Retinal pigment epithelial cell (primary cell): ENCODE measurements at regions not wholly inside any gene's neighbourhood (a gene's known extent, or its start where the extent isn't known, plus 50 kb on each side); places are given as distances from the start of the nearest gene placed in this dataset.

Source experiments
- DNase-seq: peaks from one replicate; pipeline ENCODE4 v3.0.0-alpha.2; 2010; ENCODE audit warnings: low read depth
- H3K4me3 ChIP-seq: 2 replicates; pipeline ENCODE4 v1.5.1; 2011; ENCODE audit warnings: mild to moderate bottlenecking, low read length, control low read depth, moderate library complexity
- TF ChIP-seq, protein P1 (sequence below): conservative IDR thresholded peaks from 2 replicates; pipeline ENCODE4 v1.5.1; 2011; ENCODE audit warnings: low read depth, low read length, control low read depth, inconsistent platforms

- TF ChIP-seq, protein P1, sequence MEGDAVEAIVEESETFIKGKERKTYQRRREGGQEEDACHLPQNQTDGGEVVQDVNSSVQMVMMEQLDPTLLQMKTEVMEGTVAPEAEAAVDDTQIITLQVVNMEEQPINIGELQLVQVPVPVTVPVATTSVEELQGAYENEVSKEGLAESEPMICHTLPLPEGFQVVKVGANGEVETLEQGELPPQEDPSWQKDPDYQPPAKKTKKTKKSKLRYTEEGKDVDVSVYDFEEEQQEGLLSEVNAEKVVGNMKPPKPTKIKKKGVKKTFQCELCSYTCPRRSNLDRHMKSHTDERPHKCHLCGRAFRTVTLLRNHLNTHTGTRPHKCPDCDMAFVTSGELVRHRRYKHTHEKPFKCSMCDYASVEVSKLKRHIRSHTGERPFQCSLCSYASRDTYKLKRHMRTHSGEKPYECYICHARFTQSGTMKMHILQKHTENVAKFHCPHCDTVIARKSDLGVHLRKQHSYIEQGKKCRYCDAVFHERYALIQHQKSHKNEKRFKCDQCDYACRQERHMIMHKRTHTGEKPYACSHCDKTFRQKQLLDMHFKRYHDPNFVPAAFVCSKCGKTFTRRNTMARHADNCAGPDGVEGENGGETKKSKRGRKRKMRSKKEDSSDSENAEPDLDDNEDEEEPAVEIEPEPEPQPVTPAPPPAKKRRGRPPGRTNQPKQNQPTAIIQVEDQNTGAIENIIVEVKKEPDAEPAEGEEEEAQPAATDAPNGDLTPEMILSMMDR, result no peak
- no peak for DNase-seq
- no peak overlapping the region for H3K4me3 ChIP-seq
Observed at GRCh38 chr5:111676926-111677415, 80.0 kb downstream of the NREP start.

DNA sequence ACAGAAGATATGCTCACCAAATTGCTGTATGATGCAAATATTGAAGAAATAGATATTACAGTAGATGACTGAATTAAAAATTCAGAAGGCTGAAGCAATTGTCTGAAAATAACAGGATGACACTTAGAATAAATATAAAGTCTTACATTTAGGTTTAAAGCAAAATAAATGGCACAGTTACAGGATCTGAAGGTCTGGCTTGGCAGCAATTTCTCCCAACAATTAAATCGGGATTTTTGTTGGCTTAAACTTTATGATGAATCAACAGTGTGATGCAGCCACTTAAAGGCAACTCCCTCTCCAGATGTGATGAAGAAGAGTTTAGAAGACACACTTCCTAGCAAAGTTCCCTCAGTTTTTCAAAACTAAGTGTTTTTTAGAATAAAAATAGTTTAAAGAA, 80.5 kb downstream of the NREP start:
- no peak for DNase-seq
- TF ChIP-seq, protein P1, result no peak
- H3K4me3 ChIP-seq, result no peak overlapping the region

DNA sequence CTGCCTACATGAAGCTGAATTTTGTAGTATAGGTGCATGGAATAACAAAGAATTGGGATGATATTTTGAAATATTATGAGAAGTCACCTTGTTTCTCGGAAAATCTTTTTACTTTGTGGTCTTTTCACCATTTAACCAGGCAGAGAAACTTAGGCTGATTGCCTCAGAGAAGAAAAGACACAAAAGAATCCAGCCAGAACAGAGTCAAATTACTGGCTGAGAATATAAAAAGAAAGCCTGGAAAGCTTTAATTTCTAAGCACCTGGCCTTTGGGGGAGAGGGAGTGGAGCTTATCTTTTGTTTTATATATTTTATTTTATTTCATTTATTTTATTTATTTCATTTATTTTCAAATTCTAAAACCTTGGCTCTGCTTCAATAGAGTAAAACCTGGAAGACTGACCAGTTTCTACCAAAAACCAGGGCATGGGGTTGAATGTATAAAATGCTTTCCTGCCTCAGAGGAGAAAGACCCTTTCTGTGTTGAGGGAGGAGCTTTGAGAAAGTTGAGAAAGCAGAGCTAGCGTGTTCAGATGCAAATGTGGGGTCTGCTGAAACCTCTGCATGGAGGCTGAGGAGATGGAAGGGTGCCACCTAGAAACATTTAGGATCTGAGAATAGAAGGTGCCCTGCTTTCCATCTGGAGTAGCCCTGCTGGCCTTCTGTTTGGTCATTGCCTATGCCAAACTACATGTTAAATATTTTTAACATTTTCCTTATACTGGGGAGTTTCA, 81.6 kb downstream of the NREP start:
- no peak overlapping the region for H3K4me3 ChIP-seq
- DNase-seq, result no peak
- TF ChIP-seq, protein P1, result no peak

DNA sequence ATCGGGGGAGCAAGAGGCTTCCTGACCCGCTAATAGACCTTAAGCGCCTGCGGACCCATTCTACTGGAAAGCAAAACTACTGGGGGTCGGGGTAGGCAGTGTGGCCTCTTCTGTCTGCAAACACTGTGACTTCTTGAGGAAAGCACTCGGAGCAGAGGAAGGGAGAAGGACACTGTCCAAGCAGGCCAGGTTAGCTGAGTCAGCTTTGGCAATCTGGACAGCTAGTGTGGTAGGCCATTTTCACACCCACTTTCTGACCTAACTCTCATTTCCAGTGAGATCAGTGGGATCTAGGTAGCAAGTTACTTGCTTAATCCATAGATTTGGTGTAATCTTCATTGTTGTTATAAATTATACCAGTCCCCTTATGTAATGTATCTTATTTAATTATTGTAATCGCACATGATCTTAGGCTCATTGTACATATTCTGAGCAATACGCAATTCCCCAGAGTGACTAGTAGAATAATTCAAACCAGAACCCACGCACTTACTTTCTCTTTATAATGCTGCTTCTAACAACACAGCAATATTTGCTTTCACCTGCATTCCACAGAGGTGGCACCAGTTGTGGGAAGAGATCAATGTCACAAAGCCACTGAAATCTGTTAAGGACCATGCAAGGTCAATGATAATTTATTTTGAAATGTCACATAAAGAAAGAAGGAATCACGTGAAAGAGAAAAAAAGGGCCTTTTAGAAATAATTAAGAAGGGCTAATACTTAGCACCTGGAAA, 82.9 kb downstream of the NREP start:
- H3K4me3 ChIP-seq, result no peak overlapping the region
- TF ChIP-seq, protein P1, result no peak

GRCh38 chr5:111672099-111672498, 84.9 kb downstream of the NREP start:
- no peak for DNase-seq
- TF ChIP-seq, protein P1, result no peak
- no peak overlapping the region for H3K4me3 ChIP-seq

More for the DNA sequence above, 82.9 kb downstream of the NREP start:
- DNase-seq, result no peak

GRCh38 chr5:111670826-111671492, 86.0 kb downstream of the NREP start:
- TF ChIP-seq, protein P1, result no peak
- H3K4me3 ChIP-seq, result no peak overlapping the region
- DNase-seq, result no peak
